ENCODE measurements at regions not wholly inside any gene's neighbourhood (a gene's known extent, or its start where the extent isn't known, plus 50 kb on each side); places are given as distances from the start of the nearest gene placed in this dataset.
"Not testable (repeated sequence)": the region's sequence is repeated elsewhere in the genome, so short reads cannot be mapped to it uniquely, and the experiment has no call there.

- DNase-seq (ENCODE audit: low read depth, low spot score), result no peak
- in situ Hi-C loops (cut with HindIII; ENCODE audit: low pct_unique_long_range_greater_than_20kb, low sequenced_read_pairs), result no loop called here
Observed at GRCh38 chr14:43297794-43298193, 1209.3 kb downstream of the FSCB start.

GRCh38 chr14:43296061-43296460 lies 1211.0 kb downstream of the FSCB start:
- in situ Hi-C loops (cut with HindIII; ENCODE audit: low pct_unique_long_range_greater_than_20kb, low sequenced_read_pairs); DNase-seq (ENCODE audit: low read depth, low spot score): not testable (repeated sequence)

- no peak for DNase-seq (ENCODE audit: low read depth, low spot score)
- in situ Hi-C loops (cut with HindIII; ENCODE audit: low pct_unique_long_range_greater_than_20kb, low sequenced_read_pairs), result no loop called here
Observed at GRCh38 chr14:43285575-43285974, 1221.5 kb downstream of the FSCB start.

GRCh38 chr14:43260056-43260455 lies 1247.0 kb downstream of the FSCB start:
- DNase-seq (ENCODE audit: low read depth, low spot score), result no peak
- in situ Hi-C loops (cut with HindIII; ENCODE audit: low pct_unique_long_range_greater_than_20kb, low sequenced_read_pairs), result no loop called here

DNA sequence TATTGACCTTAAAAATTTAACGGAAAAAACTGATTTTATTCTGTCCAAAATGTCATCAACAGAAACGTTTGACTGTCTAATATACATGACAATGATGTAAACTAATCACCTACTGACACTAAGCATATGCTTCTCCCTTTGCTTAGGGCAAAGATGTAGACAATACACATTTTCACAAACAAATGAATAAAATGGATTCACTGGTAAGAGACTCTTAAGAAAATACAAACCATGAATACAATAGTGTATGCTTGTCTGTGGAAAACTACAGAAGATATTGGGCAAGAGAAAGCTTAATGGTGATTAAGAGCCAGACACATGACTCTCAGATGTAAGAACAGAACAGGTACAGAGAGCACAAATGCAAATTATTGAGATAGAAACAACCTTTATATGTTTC lies 1248.7 kb downstream of the FSCB start:
- in situ Hi-C loops (cut with HindIII; ENCODE audit: low pct_unique_long_range_greater_than_20kb, low sequenced_read_pairs), result no loop called here
- no peak for DNase-seq (ENCODE audit: low read depth, low spot score)

DNA sequence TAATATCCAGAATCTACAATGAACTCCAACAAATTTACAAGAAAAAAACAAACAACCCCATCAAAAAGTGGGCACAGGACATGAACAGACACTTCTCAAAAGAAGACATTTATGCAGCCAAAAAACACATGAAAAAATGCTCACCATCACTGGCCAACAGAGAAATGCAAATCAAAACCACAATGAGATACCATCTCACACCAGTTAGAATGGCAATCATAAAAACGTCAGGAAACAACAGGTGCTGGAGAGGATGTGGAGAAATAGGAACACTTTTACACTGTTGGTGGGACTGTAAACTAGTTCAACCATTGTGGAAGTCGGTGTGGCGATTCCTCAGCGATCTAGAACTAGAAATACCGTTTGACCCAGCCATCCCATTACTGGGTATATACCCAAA lies 1250.1 kb downstream of the FSCB start:
- DNase-seq (ENCODE audit: low read depth, low spot score); in situ Hi-C loops (cut with HindIII; ENCODE audit: low pct_unique_long_range_greater_than_20kb, low sequenced_read_pairs): not testable (repeated sequence)

DNA sequence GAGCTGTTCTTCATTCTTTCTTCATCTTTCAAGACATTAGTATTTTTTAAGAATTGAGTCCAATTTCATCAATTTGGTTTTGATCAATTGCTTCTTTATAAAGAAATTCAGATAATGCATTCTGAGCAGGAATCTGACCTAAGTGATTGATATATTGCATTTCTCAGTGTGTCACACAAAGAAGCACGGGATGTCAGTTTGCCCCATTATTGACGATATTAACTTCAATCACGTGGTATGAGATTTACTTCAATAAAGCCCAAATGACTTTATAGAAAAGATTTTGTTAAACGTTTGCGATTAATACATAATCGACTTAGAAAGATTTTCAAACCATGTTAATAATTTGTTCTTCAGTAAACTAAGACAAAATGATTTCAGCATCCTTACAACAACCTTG lies 1254.2 kb downstream of the FSCB start:
- in situ Hi-C loops (cut with HindIII; ENCODE audit: low pct_unique_long_range_greater_than_20kb, low sequenced_read_pairs), result no loop called here
- DNase-seq (ENCODE audit: low read depth, low spot score), result no peak

GRCh38 chr14:43249591-43249990 lies 1257.5 kb downstream of the FSCB start:
- in situ Hi-C loops (cut with HindIII; ENCODE audit: low pct_unique_long_range_greater_than_20kb, low sequenced_read_pairs), result no loop called here
- DNase-seq (ENCODE audit: low read depth, low spot score), result no peak

DNA sequence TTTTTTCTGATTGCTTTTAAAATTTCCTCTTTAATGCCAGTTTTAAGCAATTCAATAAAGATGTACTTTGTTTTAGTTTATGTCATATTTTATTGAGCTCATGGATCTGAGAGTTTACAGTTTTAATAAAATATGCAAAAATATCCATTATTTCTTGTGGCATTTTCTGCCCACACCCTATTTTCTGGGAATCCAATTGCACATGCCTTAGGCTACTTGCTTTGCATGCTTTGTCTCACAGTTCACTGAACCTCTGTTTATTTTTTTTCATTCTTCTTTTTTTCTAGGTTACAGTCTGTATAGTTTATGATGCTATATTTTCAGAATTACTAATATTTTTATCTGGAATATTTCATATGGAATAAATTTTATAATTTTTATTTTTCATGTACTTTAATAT lies 1258.0 kb downstream of the FSCB start:
- in situ Hi-C loops (cut with HindIII; ENCODE audit: low pct_unique_long_range_greater_than_20kb, low sequenced_read_pairs), result no loop called here
- no peak for DNase-seq (ENCODE audit: low read depth, low spot score)

GRCh38 chr14:43247877-43248276 lies 1259.2 kb downstream of the FSCB start:
- no peak for DNase-seq (ENCODE audit: low read depth, low spot score)
- in situ Hi-C loops (cut with HindIII; ENCODE audit: low pct_unique_long_range_greater_than_20kb, low sequenced_read_pairs), result no loop called here

GRCh38 chr14:43244142-43244625 lies 1262.9 kb downstream of the FSCB start:
- in situ Hi-C loops (cut with HindIII; ENCODE audit: low pct_unique_long_range_greater_than_20kb, low sequenced_read_pairs), result no loop called here

DNA sequence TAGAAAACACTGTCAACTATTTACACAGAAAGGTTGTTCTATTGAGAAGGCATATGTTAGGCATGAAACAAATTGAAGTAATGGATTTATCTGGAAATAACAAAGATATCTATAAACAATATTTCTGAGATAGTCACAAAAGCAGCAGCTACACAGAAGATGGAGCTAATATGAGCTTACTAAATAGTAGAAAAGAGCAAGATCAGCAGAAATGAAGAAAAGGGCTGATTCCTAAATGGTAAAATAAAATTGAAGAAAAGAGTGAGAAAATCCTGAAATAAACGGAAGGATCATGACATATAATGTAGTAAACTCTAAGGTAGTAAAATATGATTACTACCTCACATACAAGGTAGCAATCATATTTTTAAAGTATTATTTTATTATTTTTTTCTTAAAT lies 1263.9 kb downstream of the FSCB start:
- DNase-seq (ENCODE audit: low read depth, low spot score), result no peak
- in situ Hi-C loops (cut with HindIII; ENCODE audit: low pct_unique_long_range_greater_than_20kb, low sequenced_read_pairs), result no loop called here

More at GRCh38 chr14:43244142-43244625, 1262.9 kb downstream of the FSCB start:
- DNase-seq (ENCODE audit: low read depth, low spot score), result no peak

GRCh38 chr14:43232261-43232660 lies 1274.8 kb downstream of the FSCB start:
- no peak for DNase-seq (ENCODE audit: low read depth, low spot score)
- in situ Hi-C loops (cut with HindIII; ENCODE audit: low pct_unique_long_range_greater_than_20kb, low sequenced_read_pairs), result no loop called here

- no peak for DNase-seq (ENCODE audit: low read depth, low spot score)
- in situ Hi-C loops (cut with HindIII; ENCODE audit: low pct_unique_long_range_greater_than_20kb, low sequenced_read_pairs), result no loop called here
Observed at GRCh38 chr14:43215524-43215923, 1291.6 kb downstream of the FSCB start.

DNA sequence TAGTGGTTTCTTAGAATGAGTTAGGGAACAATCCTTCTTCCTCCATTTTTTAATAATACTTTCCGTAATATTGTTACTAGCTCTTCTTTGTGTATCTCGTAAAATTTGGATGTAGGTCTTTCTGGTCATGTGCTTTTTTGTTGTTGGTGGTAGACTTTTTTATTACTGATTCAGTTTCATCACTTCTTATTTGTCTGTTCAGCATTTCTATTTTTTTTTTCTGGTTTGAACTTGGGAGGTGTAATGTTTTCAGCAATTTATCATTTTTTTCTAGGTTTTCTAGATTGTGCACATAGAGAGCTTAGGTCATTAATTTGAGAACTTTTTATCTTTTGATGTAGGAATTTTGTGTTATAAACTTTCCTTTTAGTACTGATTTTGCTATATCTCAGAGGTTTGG lies 1299.9 kb downstream of the FSCB start:
- in situ Hi-C loops (cut with HindIII; ENCODE audit: low pct_unique_long_range_greater_than_20kb, low sequenced_read_pairs), result no loop called here
- DNase-seq (ENCODE audit: low read depth, low spot score), result no peak

DNA sequence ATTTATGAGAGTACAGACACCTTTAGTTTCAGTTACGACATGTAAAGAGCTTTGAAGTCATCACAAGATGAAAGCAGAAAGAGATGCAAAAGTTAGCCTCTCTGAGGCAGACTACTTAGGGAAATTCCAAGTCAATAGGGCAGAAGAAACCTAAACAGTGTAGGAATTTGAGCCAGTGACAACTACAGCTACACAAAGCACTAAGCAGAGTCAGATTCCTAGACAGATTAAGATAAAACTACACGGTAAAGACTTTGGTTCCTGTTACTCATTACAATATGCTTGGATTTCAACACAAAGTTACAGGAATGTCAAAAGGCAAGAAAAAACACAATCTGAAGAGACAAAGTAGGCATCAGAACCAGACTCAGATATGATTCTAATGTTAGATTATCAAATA lies 1302.3 kb downstream of the FSCB start:
- in situ Hi-C loops (cut with HindIII; ENCODE audit: low pct_unique_long_range_greater_than_20kb, low sequenced_read_pairs), result no loop called here
- no peak for DNase-seq (ENCODE audit: low read depth, low spot score)

DNA sequence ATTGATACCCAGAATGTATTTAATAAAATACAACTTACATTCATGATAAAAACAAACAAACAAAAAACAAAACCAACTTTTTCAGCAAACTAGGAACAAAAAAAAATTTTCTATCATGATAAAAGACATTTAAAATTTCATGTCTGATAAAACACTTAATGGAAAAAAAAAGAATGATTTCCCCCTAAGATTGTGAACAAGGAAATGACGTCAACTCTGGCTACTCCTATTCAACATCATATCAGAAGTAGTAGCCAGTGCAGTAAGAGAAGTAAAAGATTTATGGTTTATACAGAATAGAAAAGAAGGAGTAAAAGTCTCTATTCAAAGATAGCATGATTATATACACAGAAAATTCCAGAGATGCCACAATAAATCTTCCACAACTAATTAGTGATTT lies 1306.6 kb downstream of the FSCB start:
- DNase-seq (ENCODE audit: low read depth, low spot score), result no peak
- in situ Hi-C loops (cut with HindIII; ENCODE audit: low pct_unique_long_range_greater_than_20kb, low sequenced_read_pairs), result no loop called here

- DNase-seq (ENCODE audit: low read depth, low spot score), result no peak
- in situ Hi-C loops (cut with HindIII; ENCODE audit: low pct_unique_long_range_greater_than_20kb, low sequenced_read_pairs), result no loop called here
Observed at GRCh38 chr14:43198465-43198864, 1308.6 kb downstream of the FSCB start.

DNA sequence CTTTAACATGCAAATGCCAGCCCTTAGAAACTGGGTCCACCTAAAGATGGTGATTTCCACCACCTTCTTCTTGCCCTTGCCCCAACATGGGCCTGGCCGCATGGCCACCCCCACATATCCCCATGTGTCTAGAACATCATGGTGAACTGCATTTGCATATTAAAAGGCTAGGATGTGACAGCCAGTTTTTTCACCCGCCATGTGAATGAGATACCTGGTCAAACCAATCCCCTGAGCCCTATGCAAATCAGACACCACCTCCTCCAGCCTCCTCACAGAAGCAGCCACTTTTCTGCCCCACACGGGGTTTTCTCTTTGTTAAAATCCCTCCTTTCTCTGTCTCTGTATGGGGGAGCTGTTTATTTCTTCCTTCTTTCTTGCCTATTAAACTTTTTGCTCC lies 1322.5 kb downstream of the FSCB start:
- in situ Hi-C loops (cut with HindIII; ENCODE audit: low pct_unique_long_range_greater_than_20kb, low sequenced_read_pairs), result no loop called here
- no peak for DNase-seq (ENCODE audit: low read depth, low spot score)

DNA sequence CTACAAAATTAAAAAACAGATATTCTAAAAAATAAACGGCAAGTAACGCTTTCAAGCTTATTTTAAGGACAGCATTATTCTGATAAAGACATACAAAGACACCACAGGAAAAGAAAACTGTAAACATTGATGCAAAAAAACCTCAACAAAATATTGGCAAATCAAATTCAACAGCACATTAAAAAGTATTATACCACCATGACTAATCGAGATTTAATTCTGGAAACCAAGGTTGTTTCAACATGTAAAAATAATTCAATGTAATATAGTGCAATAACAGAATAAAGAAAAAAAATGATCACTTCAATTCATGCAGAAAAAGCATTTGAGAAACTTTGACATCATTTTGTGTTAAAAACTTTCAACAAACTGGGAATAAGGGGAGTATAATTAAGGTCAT lies 1323.2 kb downstream of the FSCB start:
- DNase-seq (ENCODE audit: low read depth, low spot score), result no peak
- in situ Hi-C loops (cut with HindIII; ENCODE audit: low pct_unique_long_range_greater_than_20kb, low sequenced_read_pairs), result no loop called here

All from SK-MEL-5 (cell line).